Activated CD4-positive, CD25-positive, alpha-beta regulatory T cell (primary cell): ENCODE measurements at regions not wholly inside any gene's neighbourhood (a gene's known extent, or its start where the extent isn't known, plus 50 kb on each side); places are given as distances from the start of the nearest gene placed in this dataset.
A peak's percentile ranks its signal among the peaks of the same experiment; 100 is the strongest.
"Not testable (repeated sequence)": the region's sequence is repeated elsewhere in the genome, so short reads cannot be mapped to it uniquely, and the experiment has no call there.

ENCODE experiments used
- DNase-seq, 4 experiments: peaks; one replicate each; lab custom pipeline; 2025; lab: John Stamatoyannopoulos, UW

DNA sequence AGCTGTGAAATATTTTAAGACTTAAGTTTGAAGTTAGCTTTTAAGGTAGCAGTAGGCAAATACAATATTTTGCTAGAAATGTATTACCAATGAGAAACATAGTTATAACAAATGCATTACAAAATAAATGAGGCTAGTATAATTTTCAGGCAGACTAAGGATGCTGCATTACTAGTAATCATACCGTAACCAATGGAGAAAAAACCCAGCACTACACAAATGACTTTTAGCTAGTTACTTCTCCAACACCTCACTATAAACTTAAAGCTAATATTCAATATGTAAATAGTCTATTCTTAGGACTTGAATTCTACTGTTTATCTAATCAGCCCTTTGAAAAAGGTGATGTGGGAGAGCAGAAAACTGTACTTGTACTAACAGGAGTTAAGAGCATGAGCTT is 285.3 kb upstream of the KLF14 start:
- DNase-seq, result no peak

GRCh38 chr7:131020759-131021261 is 286.8 kb upstream of the KLF14 start:
- no peak for DNase-seq

DNA sequence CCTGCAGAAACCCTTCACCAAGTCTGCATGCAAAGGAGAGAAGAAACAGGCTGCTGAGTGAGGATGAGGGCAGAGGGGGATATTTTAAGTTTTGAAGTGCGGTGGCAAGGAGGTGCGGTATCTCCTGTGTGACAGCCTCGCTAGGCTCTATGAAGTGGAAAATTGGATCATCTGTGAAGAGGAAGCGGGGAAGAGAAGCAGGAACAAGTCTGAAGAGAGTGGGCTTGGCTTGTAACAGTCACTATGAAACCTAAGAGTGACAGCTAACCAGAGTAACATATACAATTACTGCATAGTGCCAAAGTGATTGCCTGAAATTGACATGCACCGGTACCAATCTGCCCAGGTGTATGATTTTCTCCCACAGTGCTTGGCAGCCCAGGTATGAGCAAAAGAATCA is 287.5 kb upstream of the KLF14 start:
- no peak for DNase-seq

GRCh38 chr7:131021902-131022301 is 287.9 kb upstream of the KLF14 start:
- DNase-seq, result no peak

- DNase-seq, result no peak
Measured at GRCh38 chr7:131026297-131027000, 292.4 kb upstream of the KLF14 start.

GRCh38 chr7:131027287-131027773 is 293.3 kb upstream of the KLF14 start:
- DNase-seq, result peak in 2 of 4 experiments; percentile 22 to 37

DNA sequence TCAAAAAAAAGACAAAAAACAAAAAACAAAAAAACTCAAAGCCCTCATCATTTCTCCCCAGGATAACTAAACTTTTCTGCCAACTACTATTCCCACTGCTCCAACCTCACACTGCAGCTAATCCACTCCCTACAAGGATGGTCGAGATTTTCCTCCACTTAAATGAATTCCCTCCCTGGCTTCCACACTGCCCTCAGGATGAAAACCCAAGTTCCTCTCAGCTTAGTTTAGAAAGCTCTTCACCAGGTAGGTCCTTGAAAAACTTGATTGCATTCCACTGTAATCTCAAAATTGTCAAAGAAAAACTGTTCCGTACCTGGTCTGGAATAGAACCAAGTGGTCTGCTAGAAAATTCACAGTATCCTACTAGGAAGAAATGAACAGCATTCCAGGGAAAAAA is 294.3 kb upstream of the KLF14 start:
- DNase-seq, result no peak

DNA sequence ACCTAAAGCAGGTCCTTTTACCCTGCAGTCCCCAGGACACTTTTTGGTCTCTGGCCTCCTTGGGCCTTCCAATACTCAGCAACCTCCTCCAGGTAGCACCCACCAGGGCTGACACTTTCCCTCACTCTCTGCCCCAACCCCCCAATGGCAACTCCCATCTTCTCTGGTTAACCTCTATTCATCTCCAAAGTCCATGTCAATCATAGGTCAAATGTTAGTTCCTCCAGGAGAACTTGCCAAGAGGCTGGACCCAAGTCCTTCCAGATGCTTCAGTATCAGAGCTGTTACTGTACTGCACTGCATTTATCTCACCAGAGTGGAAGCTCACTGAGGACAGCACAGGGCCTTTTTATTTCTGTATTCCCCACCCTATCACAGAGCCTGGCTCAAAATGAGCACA is 295.0 kb upstream of the KLF14 start:
- DNase-seq, result no peak

- DNase-seq, result no peak
Measured at GRCh38 chr7:131031099-131031868, 296.4 kb upstream of the MKLN1 start.

DNA sequence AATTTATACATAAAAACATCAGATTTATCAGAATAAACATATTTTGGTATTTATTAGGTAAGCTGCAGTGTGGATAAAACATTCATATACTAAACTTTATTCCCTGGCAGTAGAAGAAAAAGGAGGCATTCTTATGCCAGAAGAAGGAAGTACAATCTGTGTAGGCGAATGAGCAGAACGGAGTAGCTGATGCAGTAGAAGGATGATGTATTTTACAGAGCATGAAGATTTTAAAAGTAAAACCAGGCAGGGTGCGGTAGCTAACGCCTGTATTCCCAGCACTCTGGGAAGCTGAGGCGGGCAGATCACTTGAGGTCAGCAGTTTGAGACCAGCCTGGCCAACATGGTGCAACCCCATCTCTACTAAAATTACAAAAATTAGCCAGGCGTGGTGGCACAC is 294.9 kb upstream of the MKLN1 start:
- DNase-seq, result no peak

DNA sequence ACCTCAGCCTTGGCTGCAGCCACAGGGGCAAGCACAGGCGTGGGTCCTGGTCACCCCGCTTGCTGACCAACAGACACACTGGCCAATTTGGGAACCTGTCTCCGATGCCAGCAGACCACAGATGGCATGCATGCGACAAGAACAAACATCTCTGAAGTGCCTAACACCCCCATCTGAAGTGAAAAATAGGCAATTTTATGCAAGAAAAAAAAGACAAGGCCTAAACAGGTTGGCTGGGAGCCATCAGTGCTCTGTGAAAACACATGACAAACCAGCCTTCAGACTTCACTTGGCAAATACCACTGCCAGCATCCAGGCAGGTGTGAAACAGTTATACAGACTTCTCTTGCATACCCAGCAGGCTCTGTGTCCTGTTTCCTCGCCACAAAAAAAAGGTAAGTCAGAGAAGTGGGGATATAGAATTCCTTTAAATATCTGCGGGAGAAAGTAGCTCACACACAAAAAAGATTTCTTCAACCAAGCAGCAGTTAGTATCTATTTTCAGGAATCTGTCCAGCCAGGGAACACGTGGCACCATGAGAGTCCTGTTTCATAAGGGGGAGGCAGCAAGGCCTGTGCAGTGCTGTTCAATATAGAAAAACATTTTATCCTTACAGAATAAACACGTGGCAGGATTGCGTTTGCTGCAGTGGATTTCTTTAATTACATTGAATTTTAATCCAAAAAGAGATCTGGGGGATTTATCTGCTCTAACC is 293.4 kb upstream of the MKLN1 start:
- DNase-seq, result no peak

GRCh38 chr7:131035088-131035770 is 292.4 kb upstream of the MKLN1 start:
- no peak for DNase-seq

- DNase-seq, result no peak
Measured at GRCh38 chr7:131038153-131038552, 289.5 kb upstream of the MKLN1 start.

DNA sequence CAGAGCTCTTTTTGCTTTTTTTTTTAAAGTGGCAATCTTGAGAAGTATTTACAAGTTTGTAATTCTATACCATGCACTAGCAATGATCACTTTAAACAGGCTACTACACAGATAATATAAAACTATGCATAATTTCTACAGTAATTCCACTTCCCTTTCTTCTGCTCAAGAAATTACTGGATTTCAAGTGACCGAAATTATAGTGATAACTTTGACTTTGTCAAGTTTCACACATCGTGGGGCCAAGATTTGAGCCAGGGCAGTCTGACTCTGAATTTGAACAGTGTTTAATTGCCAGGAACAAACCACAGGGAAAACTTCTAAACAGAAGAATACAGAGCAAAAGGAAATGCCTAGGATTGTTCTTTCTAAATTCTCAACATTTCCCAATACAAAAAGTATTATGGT is 288.3 kb upstream of the MKLN1 start:
- no peak for DNase-seq

DNA sequence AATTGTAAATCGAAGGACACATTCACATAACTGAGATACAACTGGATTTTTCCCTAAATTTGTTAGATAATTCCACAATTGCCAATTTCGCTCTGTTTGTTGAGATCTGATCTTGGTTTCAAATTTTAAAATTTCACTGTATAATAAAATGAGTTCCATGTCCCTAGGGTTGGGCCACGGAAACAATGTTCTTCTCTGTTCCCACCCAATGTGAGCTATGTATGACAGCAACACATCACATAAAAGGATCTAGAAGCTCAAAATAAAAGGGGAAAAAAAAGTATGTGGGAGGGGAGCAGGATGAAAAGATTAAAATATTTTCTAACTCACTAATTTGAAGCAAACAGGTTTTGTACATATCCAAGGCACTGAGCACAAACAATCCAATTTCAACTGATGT is 287.8 kb upstream of the MKLN1 start:
- no peak for DNase-seq

- peak in 2 of 4 experiments; percentile 14 to 18 for DNase-seq
Measured at GRCh38 chr7:131040467-131040932, 287.2 kb upstream of the MKLN1 start.

GRCh38 chr7:131041012-131041695 is 286.5 kb upstream of the MKLN1 start:
- DNase-seq, result not testable (repeated sequence)

- no peak for DNase-seq
Measured at GRCh38 chr7:131042269-131043160, 285.2 kb upstream of the MKLN1 start.

- no peak for DNase-seq
Measured at GRCh38 chr7:131045526-131045925, 282.1 kb upstream of the MKLN1 start.

DNA sequence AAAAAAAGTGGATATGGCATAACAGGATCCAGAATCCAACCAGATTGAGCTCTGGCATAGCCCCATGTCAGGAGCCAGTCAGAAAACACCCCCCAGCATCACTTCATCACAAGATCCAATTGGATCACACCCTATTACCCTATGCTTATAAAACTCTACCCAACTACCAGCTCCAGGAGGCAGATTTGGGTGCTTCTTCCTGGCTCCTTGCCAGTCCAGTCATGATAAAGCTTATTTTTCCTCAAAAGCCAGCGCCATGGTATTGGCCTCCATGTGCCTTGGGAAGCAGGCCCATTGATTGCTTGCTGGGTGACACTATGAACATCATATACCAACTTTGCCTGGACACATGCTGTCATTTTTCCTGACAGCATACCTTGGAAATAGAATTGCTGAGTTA is 281.4 kb upstream of the MKLN1 start:
- no peak for DNase-seq
